HG03520 (cell line): ENCODE measurements at regions not wholly inside any gene's neighbourhood (a gene's known extent, or its start where the extent isn't known, plus 50 kb on each side); places are given as distances from the start of the nearest gene placed in this dataset.

Source experiments
- ATAC-seq: cut with Tn5 transposase; IDR thresholded peaks from one replicate; pipeline ENCODE4 v1.9.1; 2021; ENCODE audit warnings: mild to moderate bottlenecking, moderate library complexity; ENCODE audit not compliant: unreplicated experiment

DNA sequence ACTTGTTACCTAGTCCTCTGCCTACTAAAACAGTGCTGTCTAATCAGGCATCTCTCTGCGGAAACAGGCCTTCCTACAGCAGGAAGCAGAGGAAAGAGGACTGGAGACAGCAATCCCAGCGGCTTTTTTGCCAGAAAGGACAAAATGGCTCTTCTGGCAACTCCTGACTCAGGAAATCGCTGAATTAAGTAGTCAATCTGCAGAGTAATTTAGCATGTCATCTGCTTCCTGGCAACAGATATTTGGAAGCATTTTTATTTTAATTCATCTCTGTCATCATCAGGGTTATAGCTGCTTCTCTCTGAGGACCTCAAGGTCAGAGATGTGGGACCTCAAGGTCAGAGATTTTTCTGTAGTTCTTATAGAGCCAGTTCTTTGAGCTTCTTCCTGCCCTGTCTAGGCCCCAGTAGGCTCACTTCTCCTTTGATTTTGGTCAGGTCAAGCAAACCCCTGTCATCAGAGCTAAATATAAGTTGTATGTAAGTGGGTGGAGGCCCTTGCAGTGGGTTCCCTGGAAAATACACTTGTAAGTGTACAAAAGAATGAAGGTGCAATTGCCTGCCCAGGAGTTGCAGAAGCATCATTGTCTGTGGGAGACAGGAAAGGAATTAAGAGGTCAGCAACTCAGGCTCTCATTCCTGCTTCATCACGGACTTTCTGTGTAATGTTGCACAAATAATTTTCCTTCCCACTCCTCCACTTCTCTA lies 229.4 kb downstream of the ALDH8A1 start:
- ATAC-seq: no peak

- no peak for ATAC-seq
Observed at GRCh38 chr6:134719911-134720310, 230.0 kb downstream of the ALDH8A1 start.

GRCh38 chr6:134719286-134719685 lies 230.6 kb downstream of the ALDH8A1 start:
- no peak for ATAC-seq

DNA sequence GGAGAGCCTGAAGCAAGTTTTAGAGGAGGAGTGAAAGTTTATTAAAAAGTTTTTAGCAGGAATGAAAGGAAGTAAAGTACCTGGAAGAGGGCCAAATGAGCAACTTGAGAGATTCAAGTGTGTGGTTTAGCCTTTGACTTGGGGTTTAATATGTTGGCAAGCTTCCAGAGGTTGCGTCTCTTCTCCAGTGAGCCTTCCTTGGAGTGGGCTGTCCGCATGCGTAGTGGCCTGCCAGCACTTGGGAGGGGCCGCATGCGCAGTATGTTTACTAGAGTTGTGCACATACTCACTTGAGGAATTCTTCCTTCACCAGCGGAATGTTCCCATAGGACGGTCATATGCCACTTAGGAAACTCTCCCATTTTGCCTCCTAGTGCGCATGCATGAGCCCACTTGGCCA lies 235.2 kb downstream of the ALDH8A1 start:
- ATAC-seq: no peak

DNA sequence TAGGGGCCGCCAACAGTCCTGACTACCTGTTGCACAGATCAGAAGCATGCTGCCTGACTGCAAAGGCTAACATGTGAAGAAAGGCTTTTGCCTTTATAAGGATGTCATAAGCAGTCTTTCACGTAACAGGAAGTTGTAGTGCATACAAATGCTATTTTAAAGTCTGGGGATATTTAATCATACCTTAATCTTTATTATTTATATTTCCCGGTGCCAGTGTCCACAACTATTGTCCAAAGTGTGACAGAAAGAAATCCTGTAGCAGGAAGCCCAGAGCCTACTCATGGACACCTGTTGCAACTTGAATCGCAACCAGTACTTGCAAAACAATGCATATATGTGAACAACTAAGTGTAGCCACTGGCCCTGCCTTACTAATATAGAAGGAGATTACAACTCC lies 235.8 kb downstream of the ALDH8A1 start:
- ATAC-seq: no peak

DNA sequence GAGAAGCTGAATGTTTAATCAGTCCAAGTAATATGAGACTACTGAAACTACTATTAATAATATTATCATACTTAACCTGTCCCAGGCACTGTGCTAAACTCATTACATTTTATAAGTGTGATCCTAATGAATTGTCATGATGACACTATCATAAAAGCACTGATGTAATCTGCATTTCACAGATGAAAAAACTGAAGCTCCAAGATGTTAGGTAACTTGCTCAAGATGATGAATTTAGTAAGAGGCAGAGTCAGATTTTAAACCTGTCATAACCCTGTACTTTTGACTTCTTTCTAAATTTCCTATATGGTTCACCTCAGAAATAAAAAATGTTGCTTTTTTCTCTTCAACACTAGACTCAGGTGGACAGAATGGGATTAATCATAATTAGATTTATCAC lies 237.6 kb downstream of the ALDH8A1 start:
- no peak for ATAC-seq

DNA sequence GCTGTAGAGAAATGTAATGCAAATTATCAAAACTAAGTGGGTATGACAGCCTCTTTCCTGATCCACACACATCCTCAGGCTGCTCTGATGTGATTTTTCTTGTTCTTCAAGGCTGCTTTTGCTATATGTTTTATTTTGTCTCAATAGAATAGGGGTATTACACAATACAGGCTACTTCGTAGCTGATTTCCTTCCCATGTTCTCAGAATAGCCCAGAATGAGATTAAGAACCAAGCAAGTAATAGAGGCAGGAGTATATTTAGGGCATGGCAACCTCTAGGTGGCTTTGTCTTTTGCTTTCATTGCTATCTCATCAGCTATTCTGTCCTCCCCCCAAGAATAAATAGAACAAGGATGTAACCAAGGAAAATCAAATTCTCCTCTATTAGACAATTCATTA lies 241.8 kb downstream of the ALDH8A1 start:
- no peak for ATAC-seq

DNA sequence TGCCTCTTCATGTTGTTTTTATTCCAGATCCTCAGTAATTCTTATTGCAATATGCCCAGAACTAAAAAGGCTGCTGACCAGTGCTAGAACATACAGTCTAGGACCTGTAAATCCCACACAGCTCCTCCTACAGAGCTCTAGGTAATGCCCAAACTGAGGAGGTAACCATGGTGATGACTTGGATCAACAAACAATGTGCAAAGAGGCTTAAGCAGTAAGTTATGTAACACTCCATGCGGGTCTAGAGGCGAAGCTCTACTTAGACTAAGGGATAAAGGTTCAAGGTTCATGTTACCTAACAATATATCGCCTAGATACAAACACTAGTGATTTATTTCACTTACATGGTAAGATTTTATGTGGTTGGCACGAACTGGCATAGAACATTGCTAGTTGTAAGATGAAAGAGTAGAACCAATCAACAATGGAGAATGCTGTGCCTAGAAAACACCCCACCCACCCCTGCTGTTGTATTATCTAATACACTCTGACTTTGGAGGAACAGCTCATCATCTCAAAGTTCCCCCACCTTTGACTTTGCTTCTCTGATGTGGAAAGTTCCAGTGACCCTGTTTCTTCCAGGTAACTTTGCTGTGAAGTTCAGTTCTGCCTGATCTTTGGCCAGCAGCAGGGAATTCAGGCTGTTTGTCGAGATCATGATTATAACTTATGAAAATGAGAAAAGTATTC lies 242.4 kb downstream of the ALDH8A1 start:
- ATAC-seq: no peak

DNA sequence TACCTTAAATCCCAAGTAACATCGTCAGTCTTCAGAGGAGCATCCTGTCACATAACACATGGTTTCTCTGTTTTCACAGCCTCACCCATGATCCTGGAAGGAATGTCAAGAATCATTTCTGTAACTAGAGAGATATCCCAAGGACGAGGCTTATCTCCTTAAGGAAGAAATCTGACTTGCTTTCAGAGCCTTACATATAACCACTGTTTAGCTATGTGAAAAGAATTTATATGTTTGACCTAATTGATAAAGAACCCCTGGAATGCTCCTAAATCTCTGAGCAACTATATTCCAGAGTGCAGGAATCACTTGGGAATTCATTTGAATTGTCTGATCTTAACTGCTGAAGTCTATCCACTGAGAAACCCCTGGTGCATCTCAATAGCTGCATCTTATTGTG lies 243.1 kb downstream of the ALDH8A1 start:
- no peak for ATAC-seq

GRCh38 chr6:134706153-134706552 lies 243.7 kb downstream of the ALDH8A1 start:
- ATAC-seq: no peak

DNA sequence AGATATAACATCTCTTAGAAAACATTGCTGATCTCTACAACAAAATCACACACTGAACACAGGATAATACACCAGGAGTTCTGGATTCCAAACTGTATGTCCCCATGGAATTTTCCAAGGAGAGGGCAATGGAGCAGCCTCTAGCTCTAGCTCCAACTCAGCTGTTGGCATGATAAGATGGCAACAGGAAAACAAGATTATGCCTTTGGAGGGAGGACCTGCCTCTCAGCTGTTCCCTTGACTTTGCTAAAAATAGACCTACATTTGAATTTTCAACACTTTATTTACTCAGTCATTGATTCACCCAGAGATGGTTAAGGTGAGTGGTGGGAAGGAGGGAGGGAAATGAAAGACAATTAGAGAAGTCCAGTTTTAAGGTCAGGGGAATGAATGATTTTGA lies 246.7 kb downstream of the ALDH8A1 start:
- no peak for ATAC-seq

GRCh38 chr6:134702279-134702678 lies 247.6 kb downstream of the ALDH8A1 start:
- no peak for ATAC-seq

GRCh38 chr6:134701301-134701700 lies 248.6 kb downstream of the ALDH8A1 start:
- no peak for ATAC-seq

- ATAC-seq: no peak
Observed at GRCh38 chr6:134698228-134698627, 251.7 kb downstream of the ALDH8A1 start.

- ATAC-seq: no peak
Observed at GRCh38 chr6:134692008-134692407, 257.9 kb downstream of the ALDH8A1 start.

DNA sequence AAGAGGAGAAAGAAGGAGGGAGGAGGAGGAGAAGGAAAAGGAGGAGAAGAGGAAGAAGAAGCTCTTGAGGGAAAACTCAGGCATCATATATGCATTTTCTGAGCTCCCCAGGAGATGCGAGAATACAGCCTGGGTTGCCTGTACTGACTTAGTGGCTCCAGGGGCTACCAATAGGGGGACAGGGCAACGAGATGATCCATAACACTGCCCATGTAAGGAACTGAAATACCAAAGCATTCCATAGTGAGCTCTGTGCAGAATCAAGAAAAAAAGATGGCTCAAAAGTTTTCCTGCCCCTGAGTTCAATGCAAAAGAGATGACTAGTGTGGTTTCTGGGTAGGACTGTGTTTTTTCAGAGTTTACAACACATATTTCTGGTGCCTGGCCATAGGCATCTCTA lies 258.7 kb downstream of the ALDH8A1 start:
- no peak for ATAC-seq

GRCh38 chr6:134690048-134690447 lies 259.9 kb downstream of the ALDH8A1 start:
- no peak for ATAC-seq

DNA sequence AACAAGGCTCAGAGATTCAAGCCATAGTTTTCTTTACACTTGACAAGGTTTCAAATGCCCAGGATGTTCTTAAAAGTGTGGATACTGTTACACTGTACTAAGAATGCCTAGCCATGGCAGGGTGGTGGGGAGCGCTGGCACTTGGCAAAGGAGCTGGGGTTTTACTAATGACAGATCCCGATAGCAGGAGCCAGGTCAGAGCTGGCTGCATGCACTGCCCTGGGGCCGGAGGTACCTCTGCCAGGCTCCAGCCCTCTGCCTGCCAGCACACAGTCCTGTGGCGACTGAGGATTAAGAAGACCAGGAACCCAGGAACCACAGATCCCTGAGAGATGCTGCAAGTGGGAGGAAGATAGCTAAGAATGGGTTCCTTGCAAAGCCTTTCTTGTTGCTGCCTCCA lies 260.3 kb downstream of the ALDH8A1 start:
- no peak for ATAC-seq

DNA sequence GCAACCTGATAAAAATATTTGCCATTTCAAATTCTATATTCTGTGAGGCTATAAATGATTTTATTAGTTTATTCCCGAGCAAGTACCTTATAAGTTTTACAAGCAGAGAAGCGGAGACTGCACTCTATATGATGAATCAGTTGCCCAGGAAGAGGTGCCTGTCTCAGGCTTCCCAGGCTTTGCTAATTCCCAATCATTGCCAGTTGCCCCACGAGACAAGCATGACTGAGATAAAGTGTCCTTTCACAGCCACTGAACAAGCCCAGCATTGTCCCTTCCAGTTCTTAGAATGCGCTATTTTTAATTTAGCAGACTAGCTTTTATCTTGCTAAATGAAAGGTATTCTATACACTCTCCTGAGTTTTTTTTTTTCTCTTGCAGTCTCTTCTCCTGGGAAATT lies 260.7 kb downstream of the ALDH8A1 start:
- no peak for ATAC-seq

GRCh38 chr6:134686071-134686470 lies 263.8 kb downstream of the ALDH8A1 start:
- ATAC-seq: no peak

GRCh38 chr6:134684423-134684795 lies 265.5 kb downstream of the ALDH8A1 start:
- no peak for ATAC-seq

- ATAC-seq: no peak
Observed at GRCh38 chr6:134683783-134684422, 266.0 kb downstream of the ALDH8A1 start.
